ENCODE measurements at regions not wholly inside any gene's neighbourhood (a gene's known extent, or its start where the extent isn't known, plus 50 kb on each side); places are given as distances from the start of the nearest gene placed in this dataset.
"Not testable (repeated sequence)": the region's sequence is repeated elsewhere in the genome, so short reads cannot be mapped to it uniquely, and the experiment has no call there.

DNA sequence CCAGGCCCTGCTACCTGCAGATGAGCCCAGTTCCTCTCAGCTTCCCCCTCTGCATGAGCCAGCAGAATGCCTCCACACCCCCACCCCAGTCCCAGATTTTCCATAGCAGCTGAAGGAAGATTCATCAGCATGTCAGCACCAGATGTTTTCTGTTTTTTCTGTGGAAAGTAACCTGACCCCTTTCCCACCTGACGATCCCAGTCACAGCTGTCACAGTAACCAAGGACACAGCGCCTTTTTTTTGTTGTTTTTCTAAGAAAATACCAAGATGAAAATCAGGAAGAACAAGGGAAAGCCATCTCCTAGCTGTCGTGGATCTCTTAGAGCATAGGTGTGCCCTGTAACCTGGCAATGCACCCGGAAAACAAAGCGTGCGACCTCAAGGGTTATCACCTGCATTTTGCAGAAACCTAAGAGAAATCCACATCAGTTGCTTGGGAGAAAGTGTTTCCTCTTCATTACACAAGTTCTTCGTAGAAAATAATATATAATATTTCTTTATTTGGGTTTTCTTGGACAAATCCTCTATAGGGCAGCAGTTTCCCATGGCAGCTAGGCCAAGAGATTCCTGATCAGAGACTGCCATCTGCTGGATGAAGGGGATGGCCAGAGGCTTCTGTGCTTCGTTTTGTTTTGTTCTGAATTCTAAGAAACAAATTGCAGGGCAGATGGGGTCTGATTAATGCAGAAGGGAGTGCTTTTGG lies 401.9 kb downstream of the TNS3 start:
- intact Hi-C loops (cut with micrococcal nuclease), result no loop called here
- H3K9me3 Mint-ChIP-seq, result no peaks in the 10 kb centered on the region
- peak in 1 of 2 donors; percentile 15 for DNase-seq

DNA sequence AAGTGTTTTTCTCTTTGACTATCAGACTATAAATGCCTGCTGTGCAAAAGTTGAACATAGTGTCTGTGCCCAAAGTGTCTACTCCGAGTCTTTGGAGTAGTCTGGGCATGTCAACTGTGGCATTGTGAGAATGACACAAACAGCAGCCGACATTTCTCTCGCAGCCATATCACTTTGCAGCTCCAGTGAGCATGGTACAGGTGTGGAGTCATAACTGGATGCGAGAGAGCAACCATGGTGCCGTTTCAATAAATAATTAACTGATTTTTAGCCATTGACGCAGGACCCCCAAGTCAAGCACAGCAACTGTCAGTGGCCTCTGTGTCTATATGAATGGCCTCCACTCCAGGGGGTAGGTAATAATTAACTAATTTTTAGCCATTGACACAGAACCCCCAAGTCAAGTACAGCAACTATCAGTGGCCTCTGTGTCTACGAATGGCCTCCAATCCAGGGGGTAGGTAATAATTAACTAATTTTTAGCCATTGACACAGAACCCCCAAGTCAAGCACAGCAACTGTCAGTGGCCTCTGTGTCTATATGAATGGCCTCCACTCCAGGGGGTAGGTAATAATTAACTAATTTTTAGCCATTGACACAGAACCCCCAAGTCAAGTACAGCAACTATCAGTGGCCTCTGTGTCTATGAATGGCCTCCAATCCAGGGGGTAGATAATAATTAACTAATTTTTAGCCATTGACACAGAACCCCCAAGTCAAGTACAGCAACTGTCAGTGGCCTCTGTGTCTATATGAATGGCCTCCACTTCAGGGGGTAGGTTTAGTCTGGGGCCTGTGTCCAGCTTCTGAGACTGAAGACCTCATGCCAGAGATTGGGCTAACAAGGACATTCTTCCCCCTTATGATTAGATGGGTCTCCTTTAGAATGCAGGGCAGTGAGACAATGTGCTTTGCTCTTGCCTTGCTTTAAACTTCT lies 409.0 kb downstream of the TNS3 start:
- H3K27me3 ChIP-seq (ENCODE audit: control insufficient read depth, insufficient read depth, low read length); H3K4me3 ChIP-seq (ENCODE audit: low read length); H3K4me1 Mint-ChIP-seq; H3K27me3 Mint-ChIP-seq (ENCODE audit: low read depth in 2 of 2); H3K36me3 Mint-ChIP-seq; H3K9me3 Mint-ChIP-seq; H3K4me3 Mint-ChIP-seq; intact Hi-C loops (cut with micrococcal nuclease); H3K27ac ChIP-seq (ENCODE audit: low read length); H3K4me1 ChIP-seq (ENCODE audit: control insufficient read depth, insufficient read depth, low read length); H3K36me3 ChIP-seq (ENCODE audit: control insufficient read depth, insufficient read depth, low read length); H3K9me3 ChIP-seq (ENCODE audit: control insufficient read depth, insufficient read depth, low read length); H3K27ac Mint-ChIP-seq; ATAC-seq; DNase-seq: not testable (repeated sequence)
- 93% methylated on average over 6 of the region's 7 CpGs for WGBS (ENCODE audit: insufficient coverage)

More for the DNA sequence above, 401.9 kb downstream of the TNS3 start:
- H3K4me3 ChIP-seq (ENCODE audit: low read length), result no peak overlapping the region
- Mint-ChIP-seq H3K27ac (no peak overlapping the region), H3K4me3 (no peak overlapping the region), H3K4me1 (no peaks in the 10 kb centered on the region), H3K27me3 (ENCODE audit: low read depth in 2 of 2) (no peaks in the 10 kb centered on the region), H3K36me3 (no peaks in the 10 kb centered on the region)
- no peaks in the 10 kb centered on the region for H3K4me1 ChIP-seq (ENCODE audit: control insufficient read depth, insufficient read depth, low read length)
- H3K9me3 ChIP-seq (ENCODE audit: control insufficient read depth, insufficient read depth, low read length), result no peaks in the 10 kb centered on the region
- no peak for ATAC-seq
- TF ChIP-seq, protein P1, sequence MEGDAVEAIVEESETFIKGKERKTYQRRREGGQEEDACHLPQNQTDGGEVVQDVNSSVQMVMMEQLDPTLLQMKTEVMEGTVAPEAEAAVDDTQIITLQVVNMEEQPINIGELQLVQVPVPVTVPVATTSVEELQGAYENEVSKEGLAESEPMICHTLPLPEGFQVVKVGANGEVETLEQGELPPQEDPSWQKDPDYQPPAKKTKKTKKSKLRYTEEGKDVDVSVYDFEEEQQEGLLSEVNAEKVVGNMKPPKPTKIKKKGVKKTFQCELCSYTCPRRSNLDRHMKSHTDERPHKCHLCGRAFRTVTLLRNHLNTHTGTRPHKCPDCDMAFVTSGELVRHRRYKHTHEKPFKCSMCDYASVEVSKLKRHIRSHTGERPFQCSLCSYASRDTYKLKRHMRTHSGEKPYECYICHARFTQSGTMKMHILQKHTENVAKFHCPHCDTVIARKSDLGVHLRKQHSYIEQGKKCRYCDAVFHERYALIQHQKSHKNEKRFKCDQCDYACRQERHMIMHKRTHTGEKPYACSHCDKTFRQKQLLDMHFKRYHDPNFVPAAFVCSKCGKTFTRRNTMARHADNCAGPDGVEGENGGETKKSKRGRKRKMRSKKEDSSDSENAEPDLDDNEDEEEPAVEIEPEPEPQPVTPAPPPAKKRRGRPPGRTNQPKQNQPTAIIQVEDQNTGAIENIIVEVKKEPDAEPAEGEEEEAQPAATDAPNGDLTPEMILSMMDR (IDR thresholded peaks at IDR 0.05), result no peak
- H3K27ac ChIP-seq (ENCODE audit: low read length), result no peak overlapping the region
- H3K36me3 ChIP-seq (ENCODE audit: control insufficient read depth, insufficient read depth, low read length), result no peaks in the 10 kb centered on the region
- WGBS (ENCODE audit: insufficient coverage), result 76% methylated on average over 7 of the region's 8 CpGs
- no peaks in the 10 kb centered on the region for H3K27me3 ChIP-seq (ENCODE audit: control insufficient read depth, insufficient read depth, low read length)

DNA sequence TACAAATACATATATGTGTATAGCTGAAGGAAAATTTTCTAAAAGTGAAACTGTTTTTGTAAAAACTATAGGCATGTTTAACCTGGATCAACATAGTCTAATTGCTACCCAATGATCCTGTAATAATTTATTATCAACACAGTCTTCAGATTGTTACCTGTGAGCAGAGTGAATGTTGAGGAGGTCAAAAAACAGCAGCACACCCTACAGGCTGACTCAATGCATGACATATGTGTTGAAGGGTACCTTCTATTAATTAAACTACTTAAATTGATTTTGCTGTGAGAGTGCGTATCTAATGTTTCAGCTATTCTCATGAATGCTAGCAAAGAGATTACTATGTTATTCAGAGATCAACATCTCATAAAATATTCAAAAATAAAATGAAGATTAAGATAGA lies 411.4 kb downstream of the TNS3 start:
- Mint-ChIP-seq H3K27ac (no peak overlapping the region), H3K9me3 (no peaks in the 10 kb centered on the region), H3K4me1 (no peaks in the 10 kb centered on the region), H3K27me3 (ENCODE audit: low read depth in 2 of 2) (no peaks in the 10 kb centered on the region), H3K4me3 (no peak overlapping the region), H3K36me3 (no peaks in the 10 kb centered on the region)
- no CpG with 5 or more reads among the region's 1 CpG for WGBS (ENCODE audit: insufficient coverage)
- Histone ChIP-seq H3K4me3 (ENCODE audit: low read length) (no peak overlapping the region), H3K27ac (ENCODE audit: low read length) (no peak overlapping the region), H3K9me3 (ENCODE audit: control insufficient read depth, insufficient read depth, low read length) (no peaks in the 10 kb centered on the region), H3K27me3 (ENCODE audit: control insufficient read depth, insufficient read depth, low read length) (no peaks in the 10 kb centered on the region), H3K36me3 (ENCODE audit: control insufficient read depth, insufficient read depth, low read length) (no peaks in the 10 kb centered on the region), H3K4me1 (ENCODE audit: control insufficient read depth, insufficient read depth, low read length) (no peaks in the 10 kb centered on the region)
- intact Hi-C loops (cut with micrococcal nuclease), result no loop called here
- ATAC-seq (no peak), DNase-seq (no peak)
- TF ChIP-seq, protein P1 (IDR thresholded peaks at IDR 0.05), result no peak

DNA sequence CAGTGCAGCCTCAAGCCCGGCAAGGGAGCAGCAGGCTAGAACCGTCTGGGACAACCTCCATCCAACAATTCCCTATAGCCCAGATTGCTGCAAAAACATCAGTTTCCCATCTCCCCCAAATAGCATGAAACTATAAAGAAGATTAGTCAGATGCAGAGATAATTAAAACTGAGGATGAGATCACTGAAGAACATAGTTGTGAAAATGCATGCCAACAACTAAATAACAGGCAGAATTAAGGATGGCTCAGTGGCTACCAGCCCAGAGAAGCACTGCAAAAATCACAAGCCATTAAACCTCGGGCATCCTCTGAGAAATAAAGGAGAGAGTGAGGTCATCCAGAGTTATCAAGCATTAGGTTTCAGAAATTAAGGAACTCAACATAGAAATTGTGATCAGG lies 427.1 kb downstream of the TNS3 start:
- H3K27ac Mint-ChIP-seq, result no peak overlapping the region
- 80% methylated on average over 3 of the region's 3 CpGs for WGBS (ENCODE audit: insufficient coverage)
- Histone ChIP-seq H3K9me3 (ENCODE audit: control insufficient read depth, insufficient read depth, low read length) (no peaks in the 10 kb centered on the region), H3K4me3 (ENCODE audit: low read length) (no peak overlapping the region), H3K27me3 (ENCODE audit: control insufficient read depth, insufficient read depth, low read length) (no peaks in the 10 kb centered on the region), H3K36me3 (ENCODE audit: control insufficient read depth, insufficient read depth, low read length) (no peaks in the 10 kb centered on the region), H3K27ac (ENCODE audit: low read length) (no peak overlapping the region), H3K4me1 (ENCODE audit: control insufficient read depth, insufficient read depth, low read length) (peaks cover 3% of the 10 kb centered on the region)
- DNase-seq, result no peak
- H3K27me3 Mint-ChIP-seq (ENCODE audit: low read depth in 2 of 2), result no peaks in the 10 kb centered on the region
- TF ChIP-seq, protein P1 (IDR thresholded peaks at IDR 0.05), result no peak
- no peak for ATAC-seq
- intact Hi-C loops (cut with micrococcal nuclease), result no loop called here
- H3K9me3 Mint-ChIP-seq, result peaks cover 0 to 2% of the 10 kb centered on the region in 2 donors
- no peak overlapping the region for H3K4me3 Mint-ChIP-seq
- H3K4me1 Mint-ChIP-seq, result no peaks in the 10 kb centered on the region
- H3K36me3 Mint-ChIP-seq, result no peaks in the 10 kb centered on the region

Measured in natural killer cell (primary cell).